Spleen (tissue), 7 donors: ENCODE measurements at regions not wholly inside any gene's neighbourhood (a gene's known extent, or its start where the extent isn't known, plus 50 kb on each side); places are given as distances from the start of the nearest gene placed in this dataset.

ENCODE experiments used
- POLR2A ChIP-seq, 3 donors: fragments of 450-650 bp; IDR thresholded peaks; one replicate each; pipeline ENCODE4 v1.5.1; 2017; ENCODE audit warnings: antibody characterized with exemption in 3 of 3, mild to moderate bottlenecking in 1 of 3
- POLR2AphosphoS5 ChIP-seq, 3 donors: sonication (generic); formaldehyde crosslinking; IDR thresholded peaks; one replicate each; pipeline ENCODE4 v1.5.1; 2017; ENCODE audit warnings: antibody characterized with exemption in 3 of 3
- TF ChIP-seq, protein P1 (sequence below), 11 experiments: fragments of 200-600 bp in 7 of 11; fragments of 450-650 bp in 4 of 11; sonication (generic) in 4 of 11; IDR thresholded peaks in 8 of 11; conservative IDR thresholded peaks in 3 of 11; 1 replicate in 7 of 11; 2 replicates in 4 of 11; pipeline versions ENCODE4 v1.4.0 to v1.8.0; 2016 to 2021; ENCODE audit warnings: antibody characterized with exemption in 11 of 11, inconsistent platforms in 4 of 11, mild to moderate bottlenecking in 1 of 11
- donor health status: DM: no; HTN: no; CAD: no; lungs with moderate emphysema.
- donor health status: DM: no; HTN: no; CAD: no.
- donor health status: DM: no; HTN: no; CAD: no.

DNA sequence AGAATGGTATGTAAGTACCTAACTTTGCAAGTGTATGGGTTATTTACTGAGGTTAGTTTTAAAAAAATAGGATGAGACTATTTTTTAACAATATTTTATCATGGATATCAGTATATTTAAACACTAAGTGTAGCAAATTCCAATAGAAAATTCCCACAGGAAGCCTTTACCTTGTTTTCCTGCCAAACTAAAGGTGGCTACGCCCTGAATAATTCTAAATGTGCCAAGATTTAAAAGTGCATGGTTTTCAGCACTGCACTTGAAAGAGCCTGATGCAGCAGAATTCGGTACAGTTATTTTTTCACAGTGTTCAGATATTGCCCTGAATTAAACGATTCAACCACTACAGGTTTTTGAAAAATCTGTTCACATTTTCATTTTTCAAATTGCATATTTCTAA lies 1622.8 kb upstream of the B3GALT2 start:
- TF ChIP-seq, protein P1, sequence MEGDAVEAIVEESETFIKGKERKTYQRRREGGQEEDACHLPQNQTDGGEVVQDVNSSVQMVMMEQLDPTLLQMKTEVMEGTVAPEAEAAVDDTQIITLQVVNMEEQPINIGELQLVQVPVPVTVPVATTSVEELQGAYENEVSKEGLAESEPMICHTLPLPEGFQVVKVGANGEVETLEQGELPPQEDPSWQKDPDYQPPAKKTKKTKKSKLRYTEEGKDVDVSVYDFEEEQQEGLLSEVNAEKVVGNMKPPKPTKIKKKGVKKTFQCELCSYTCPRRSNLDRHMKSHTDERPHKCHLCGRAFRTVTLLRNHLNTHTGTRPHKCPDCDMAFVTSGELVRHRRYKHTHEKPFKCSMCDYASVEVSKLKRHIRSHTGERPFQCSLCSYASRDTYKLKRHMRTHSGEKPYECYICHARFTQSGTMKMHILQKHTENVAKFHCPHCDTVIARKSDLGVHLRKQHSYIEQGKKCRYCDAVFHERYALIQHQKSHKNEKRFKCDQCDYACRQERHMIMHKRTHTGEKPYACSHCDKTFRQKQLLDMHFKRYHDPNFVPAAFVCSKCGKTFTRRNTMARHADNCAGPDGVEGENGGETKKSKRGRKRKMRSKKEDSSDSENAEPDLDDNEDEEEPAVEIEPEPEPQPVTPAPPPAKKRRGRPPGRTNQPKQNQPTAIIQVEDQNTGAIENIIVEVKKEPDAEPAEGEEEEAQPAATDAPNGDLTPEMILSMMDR (IDR thresholded peaks at IDR 0.05 in 8 of 11, conservative IDR thresholded peaks at IDR 0.05 in 3 of 11) = no peak
- TF ChIP-seq POLR2A (IDR thresholded peaks at IDR 0.05) (no peak), POLR2AphosphoS5 (IDR thresholded peaks at IDR 0.05) (no peak)
